Upper lobe of left lung (tissue), 4 donors: ENCODE measurements at regions not wholly inside any gene's neighbourhood (a gene's known extent, or its start where the extent isn't known, plus 50 kb on each side); places are given as distances from the start of the nearest gene placed in this dataset.

Experiments used
- CTCF ChIP-seq, 6 experiments: fragments of 450-650 bp in 4 of 6; fragments of 200-600 bp in 2 of 6; sonication (generic) in 2 of 6; IDR thresholded peaks; one replicate each; pipeline ENCODE4 v1.5.1; 2016 to 2019; ENCODE audit warnings: antibody characterized with exemption in 6 of 6
- EP300 ChIP-seq, 4 donors: sonication (generic); formaldehyde crosslinking; IDR thresholded peaks; one replicate each; pipeline ENCODE4 v1.5.1; 2017; ENCODE audit warnings: antibody characterized with exemption in 4 of 4, control low read depth in 2 of 4
- POLR2A ChIP-seq, 4 donors: fragments of 450-650 bp; IDR thresholded peaks; one replicate each; pipeline ENCODE4 v1.5.1; 2016 to 2017; ENCODE audit warnings: antibody characterized with exemption in 4 of 4, mild to moderate bottlenecking in 2 of 4

DNA sequence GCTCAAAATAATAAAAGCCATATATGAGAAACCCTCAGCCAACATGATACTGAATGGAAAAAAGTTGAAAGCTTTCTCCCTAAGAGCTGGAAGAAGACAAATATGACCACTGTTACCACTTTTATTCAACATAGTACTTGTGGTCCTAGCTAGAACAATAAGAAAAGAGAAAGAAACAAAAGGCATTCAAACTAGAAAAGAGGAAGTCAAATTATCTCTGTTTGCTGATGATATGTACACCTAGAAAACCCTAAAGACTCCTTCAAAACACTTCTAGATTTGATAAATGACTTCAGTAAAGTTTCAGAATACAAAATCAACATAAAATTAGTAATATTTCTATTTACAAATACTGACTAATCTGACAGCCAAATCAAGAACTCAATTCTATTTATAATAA, 328.8 kb upstream of the GCFC2 start:
- TF ChIP-seq POLR2A (IDR thresholded peaks at IDR 0.05) (no peak), CTCF (IDR thresholded peaks at IDR 0.05) (no peak), EP300 (IDR thresholded peaks at IDR 0.05) (no peak)
